EH (cell line): ENCODE measurements at regions not wholly inside any gene's neighbourhood (a gene's known extent, or its start where the extent isn't known, plus 50 kb on each side); places are given as distances from the start of the nearest gene placed in this dataset.
A peak's percentile ranks its signal among the peaks of the same experiment; 100 is the strongest.
"Not testable (repeated sequence)": the region's sequence is repeated elsewhere in the genome, so short reads cannot be mapped to it uniquely, and the experiment has no call there.

Experiments used
- DNase-seq: peaks from one replicate; pipeline ENCODE4 v3.0.0-alpha.2; 2015; ENCODE audit warnings: low read depth

DNA sequence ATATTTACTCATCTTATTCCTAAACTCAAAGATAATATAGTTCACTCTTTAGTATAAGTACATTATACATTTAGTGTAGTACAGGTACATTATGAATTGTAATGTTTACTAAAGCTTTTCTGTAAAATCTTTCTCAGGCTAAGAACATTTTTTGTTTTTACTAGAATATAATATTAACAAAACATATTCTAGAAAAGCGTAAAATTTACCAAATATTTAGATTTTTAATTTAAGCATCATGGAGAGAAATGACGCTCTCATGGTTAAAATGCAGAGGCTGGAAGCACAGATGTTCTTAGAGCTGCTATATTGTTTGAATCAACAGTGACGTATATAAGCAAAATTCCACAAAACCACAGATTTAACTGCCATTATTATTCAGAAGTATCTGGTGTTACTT, 54.7 kb upstream of the NBPF15 start:
- not testable (repeated sequence) for DNase-seq

DNA sequence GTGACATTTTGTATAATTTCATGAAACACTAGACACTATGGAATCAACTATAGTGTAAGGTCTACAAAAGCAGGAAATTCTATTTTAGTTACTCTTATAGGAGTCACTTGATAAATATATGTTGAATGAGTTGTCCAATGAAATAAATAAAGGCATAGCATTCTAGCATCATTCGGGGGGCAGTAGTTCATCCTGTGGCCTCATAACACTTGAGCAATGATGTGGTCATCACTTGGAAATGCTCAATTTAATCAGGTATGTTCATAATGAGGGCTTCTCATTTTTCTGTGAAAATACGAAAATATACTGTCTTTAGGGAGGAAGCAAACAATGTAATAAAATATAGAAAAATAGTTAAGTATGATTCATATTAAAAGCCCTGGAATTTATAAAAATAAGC, 55.4 kb upstream of the NBPF15 start:
- peak; percentile 4 for DNase-seq

DNA sequence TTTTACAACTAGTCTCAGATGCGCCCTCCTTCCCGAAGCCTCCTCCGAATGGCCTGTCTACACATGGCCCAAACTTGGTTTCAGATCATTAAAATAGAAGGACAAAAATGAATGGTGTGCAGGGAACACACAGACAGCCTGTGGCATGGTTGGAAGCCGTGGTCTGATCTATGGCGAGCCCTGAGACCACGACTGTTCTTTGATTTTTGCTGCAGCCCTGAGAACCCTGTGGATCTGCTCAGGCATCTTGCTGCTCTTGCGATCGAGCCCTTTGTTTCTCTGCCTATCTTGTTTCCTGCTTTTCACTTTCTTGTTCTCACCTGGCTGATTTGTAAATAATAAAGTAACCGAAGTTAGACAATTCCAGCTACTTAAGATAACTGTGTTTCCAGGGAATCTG, 57.0 kb upstream of the NBPF15 start:
- not testable (repeated sequence) for DNase-seq

- DNase-seq, result not testable (repeated sequence)
These were observed 58.2 kb upstream of the NBPF15 start for GRCh38 chr1:144519528-144520189.

- DNase-seq, result peak; percentile 60
These were observed 62.4 kb upstream of the NBPF15 start for GRCh38 chr1:144523661-144524407.

- DNase-seq, result not testable (repeated sequence)
These were observed 60.5 kb upstream of the PPIAL4F start for GRCh38 chr1:144532156-144532607.

DNA sequence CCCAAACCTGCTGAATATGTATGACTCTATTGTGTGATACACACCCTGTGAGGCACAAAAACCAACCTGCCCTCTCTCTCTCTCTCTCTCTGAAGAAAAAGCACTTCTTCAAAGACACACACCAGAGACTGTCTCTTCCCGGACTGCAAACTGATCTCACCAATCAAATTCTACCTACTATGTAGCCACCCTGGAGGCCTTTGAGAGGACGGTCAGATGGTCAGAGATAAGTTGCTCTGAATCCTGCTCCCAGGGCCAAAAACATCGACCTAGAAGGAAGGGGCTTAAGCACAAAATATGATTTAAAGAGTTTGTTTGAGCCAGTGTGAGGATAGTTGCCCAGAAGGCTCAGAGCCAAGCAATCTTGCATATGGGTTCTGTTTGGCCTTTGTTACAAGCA, 59.2 kb upstream of the PPIAL4F start:
- DNase-seq, result not testable (repeated sequence)

DNA sequence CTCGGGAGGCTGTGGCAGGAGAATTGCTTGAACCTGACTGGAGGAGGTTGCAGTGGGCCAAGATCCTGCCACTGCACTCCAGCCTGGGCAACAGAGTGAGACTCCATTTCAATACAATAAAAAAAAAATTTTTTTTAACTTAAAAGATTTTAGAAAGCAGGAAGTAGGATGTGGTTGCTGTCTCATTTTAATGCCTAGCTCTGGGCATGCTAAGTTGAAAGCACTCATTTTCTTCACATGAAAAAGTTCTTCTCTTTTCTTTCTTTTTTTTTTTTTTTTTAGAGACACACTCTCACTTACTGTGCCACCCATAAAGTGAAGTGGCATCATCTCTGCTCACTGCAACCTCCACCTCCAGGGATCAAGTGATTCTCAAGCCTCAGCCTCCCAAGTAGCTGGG, 58.4 kb upstream of the PPIAL4F start:
- DNase-seq, result not testable (repeated sequence)

GRCh38 chr1:144536677-144537076, 56.0 kb upstream of the PPIAL4F start:
- not testable (repeated sequence) for DNase-seq

DNA sequence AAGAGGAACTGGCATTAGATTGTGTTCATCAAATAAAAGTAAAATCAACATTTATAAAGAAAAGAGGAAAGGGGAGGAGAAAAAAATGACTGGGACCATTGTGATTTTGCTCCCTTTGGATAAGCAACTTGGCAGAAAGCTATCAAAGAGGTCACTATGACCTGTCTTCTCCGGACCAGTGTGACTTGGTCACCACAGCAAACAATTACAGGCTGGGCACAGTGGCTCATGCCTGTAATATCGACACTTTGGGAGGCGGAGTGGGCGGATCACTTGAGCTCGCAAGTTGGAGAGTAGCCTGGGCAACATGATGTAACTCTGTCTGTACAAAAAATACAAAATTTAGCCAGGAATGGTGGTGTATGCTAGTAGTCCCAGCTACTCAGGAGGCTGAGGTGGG, 55.5 kb upstream of the PPIAL4F start:
- not testable (repeated sequence) for DNase-seq

- not testable (repeated sequence) for DNase-seq
These were observed 54.0 kb upstream of the PPIAL4F start for GRCh38 chr1:144538736-144539135.

GRCh38 chr1:144539191-144539960, 53.3 kb upstream of the PPIAL4F start:
- not testable (repeated sequence) for DNase-seq
